ENCODE measurements at regions not wholly inside any gene's neighbourhood (a gene's known extent, or its start where the extent isn't known, plus 50 kb on each side); places are given as distances from the start of the nearest gene placed in this dataset.

GRCh38 chr4:111754003-111754402 is 391.3 kb upstream of the FAM241A start:
- DNase-seq: no peak
- TF ChIP-seq, protein P1, sequence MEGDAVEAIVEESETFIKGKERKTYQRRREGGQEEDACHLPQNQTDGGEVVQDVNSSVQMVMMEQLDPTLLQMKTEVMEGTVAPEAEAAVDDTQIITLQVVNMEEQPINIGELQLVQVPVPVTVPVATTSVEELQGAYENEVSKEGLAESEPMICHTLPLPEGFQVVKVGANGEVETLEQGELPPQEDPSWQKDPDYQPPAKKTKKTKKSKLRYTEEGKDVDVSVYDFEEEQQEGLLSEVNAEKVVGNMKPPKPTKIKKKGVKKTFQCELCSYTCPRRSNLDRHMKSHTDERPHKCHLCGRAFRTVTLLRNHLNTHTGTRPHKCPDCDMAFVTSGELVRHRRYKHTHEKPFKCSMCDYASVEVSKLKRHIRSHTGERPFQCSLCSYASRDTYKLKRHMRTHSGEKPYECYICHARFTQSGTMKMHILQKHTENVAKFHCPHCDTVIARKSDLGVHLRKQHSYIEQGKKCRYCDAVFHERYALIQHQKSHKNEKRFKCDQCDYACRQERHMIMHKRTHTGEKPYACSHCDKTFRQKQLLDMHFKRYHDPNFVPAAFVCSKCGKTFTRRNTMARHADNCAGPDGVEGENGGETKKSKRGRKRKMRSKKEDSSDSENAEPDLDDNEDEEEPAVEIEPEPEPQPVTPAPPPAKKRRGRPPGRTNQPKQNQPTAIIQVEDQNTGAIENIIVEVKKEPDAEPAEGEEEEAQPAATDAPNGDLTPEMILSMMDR (IDR thresholded peaks at IDR 0.05): no peak
- Histone ChIP-seq H3K9me3 (replicated peaks in 1 of 2; ENCODE audit: control insufficient read depth in 1 of 2, insufficient read depth in 1 of 2, low read length in 2 of 2) (no peaks in the 10 kb centered on the region), H3K9ac (ENCODE audit: insufficient read depth, low read length, poor library complexity, severe bottlenecking) (no peak overlapping the region), H3K4me3 (replicated peaks in 1 of 3; ENCODE audit: low read depth in 2 of 3, low read length in 3 of 3) (no peak overlapping the region), H2AFZ (ENCODE audit: insufficient read depth, low read depth, low read length, poor library complexity, severe bottlenecking) (no peak overlapping the region), H4K20me1 (ENCODE audit: insufficient read depth, low read length) (no peaks in the 10 kb centered on the region), H3K36me3 (replicated peaks in 1 of 2; ENCODE audit: control insufficient read depth in 1 of 2, insufficient read depth in 2 of 2, low read length in 2 of 2) (no peaks in the 10 kb centered on the region), H3K79me2 (ENCODE audit: insufficient read depth, low read length) (no peaks in the 10 kb centered on the region), H3K27ac (ENCODE audit: low read depth in 1 of 2, low read length in 2 of 2) (no peak overlapping the region), H3K4me1 (ENCODE audit: control insufficient read depth in 1 of 2, insufficient read depth in 2 of 2, low read length in 2 of 2) (no peaks in the 10 kb centered on the region), H3K27me3 (ENCODE audit: control insufficient read depth in 2 of 2, insufficient read depth in 2 of 2, low read length in 2 of 2) (no peaks in the 10 kb centered on the region), H3K4me2 (replicated peaks; ENCODE audit: extremely low read depth, low read length, poor library complexity, severe bottlenecking) (no peak overlapping the region)
- no CpG with 5 or more reads among the region's 1 CpG for WGBS (ENCODE audit: insufficient coverage)
- Mint-ChIP-seq H3K4me3 (no peak overlapping the region), H3K4me1 (no peaks in the 10 kb centered on the region), H3K36me3 (no peaks in the 10 kb centered on the region), H3K9me3 (no peaks in the 10 kb centered on the region), H3K27ac (no peak overlapping the region), H3K27me3 (ENCODE audit: low read depth in 3 of 3) (no peaks in the 10 kb centered on the region)
- intact Hi-C loops (cut with micrococcal nuclease): no loop called here

- no peak overlapping the region for H3K4me3 Mint-ChIP-seq
- Histone ChIP-seq H3K27ac (ENCODE audit: low read depth in 1 of 2, low read length in 2 of 2) (no peak overlapping the region), H3K9me3 (replicated peaks in 1 of 2; ENCODE audit: control insufficient read depth in 1 of 2, insufficient read depth in 1 of 2, low read length in 2 of 2) (no peaks in the 10 kb centered on the region), H3K79me2 (ENCODE audit: insufficient read depth, low read length) (no peaks in the 10 kb centered on the region), H3K4me2 (replicated peaks; ENCODE audit: extremely low read depth, low read length, poor library complexity, severe bottlenecking) (no peak overlapping the region), H3K27me3 (ENCODE audit: control insufficient read depth in 2 of 2, insufficient read depth in 2 of 2, low read length in 2 of 2) (no peaks in the 10 kb centered on the region), H3K9ac (ENCODE audit: insufficient read depth, low read length, poor library complexity, severe bottlenecking) (no peak overlapping the region), H3K36me3 (replicated peaks in 1 of 2; ENCODE audit: control insufficient read depth in 1 of 2, insufficient read depth in 2 of 2, low read length in 2 of 2) (no peaks in the 10 kb centered on the region), H3K4me3 (replicated peaks in 1 of 3; ENCODE audit: low read depth in 2 of 3, low read length in 3 of 3) (no peak overlapping the region), H3K4me1 (ENCODE audit: control insufficient read depth in 1 of 2, insufficient read depth in 2 of 2, low read length in 2 of 2) (no peaks in the 10 kb centered on the region), H2AFZ (ENCODE audit: insufficient read depth, low read depth, low read length, poor library complexity, severe bottlenecking) (no peak overlapping the region), H4K20me1 (ENCODE audit: insufficient read depth, low read length) (no peaks in the 10 kb centered on the region)
- H3K9me3 Mint-ChIP-seq: no peaks in the 10 kb centered on the region
- DNase-seq: no peak
- no peaks in the 10 kb centered on the region for H3K4me1 Mint-ChIP-seq
- TF ChIP-seq, protein P1 (IDR thresholded peaks at IDR 0.05): no peak
- H3K36me3 Mint-ChIP-seq: no peaks in the 10 kb centered on the region
- intact Hi-C loops (cut with micrococcal nuclease): no loop called here
- no peaks in the 10 kb centered on the region for H3K27me3 Mint-ChIP-seq (ENCODE audit: low read depth in 3 of 3)
- 89% methylated on average over 4 of the region's 10 CpGs for WGBS (ENCODE audit: insufficient coverage)
- H3K27ac Mint-ChIP-seq: no peak overlapping the region
Measured at GRCh38 chr4:111755571-111755970, 389.7 kb upstream of the FAM241A start.

Measured in CD14-positive monocyte (primary cell).